NAMALWA (cell line): ENCODE measurements at regions not wholly inside any gene's neighbourhood (a gene's known extent, or its start where the extent isn't known, plus 50 kb on each side); places are given as distances from the start of the nearest gene placed in this dataset.

ENCODE experiments used
- DNase-seq: peaks from one replicate; pipeline ENCODE4 v3.0.0-alpha.2; 2015; ENCODE audit warnings: low spot score

DNA sequence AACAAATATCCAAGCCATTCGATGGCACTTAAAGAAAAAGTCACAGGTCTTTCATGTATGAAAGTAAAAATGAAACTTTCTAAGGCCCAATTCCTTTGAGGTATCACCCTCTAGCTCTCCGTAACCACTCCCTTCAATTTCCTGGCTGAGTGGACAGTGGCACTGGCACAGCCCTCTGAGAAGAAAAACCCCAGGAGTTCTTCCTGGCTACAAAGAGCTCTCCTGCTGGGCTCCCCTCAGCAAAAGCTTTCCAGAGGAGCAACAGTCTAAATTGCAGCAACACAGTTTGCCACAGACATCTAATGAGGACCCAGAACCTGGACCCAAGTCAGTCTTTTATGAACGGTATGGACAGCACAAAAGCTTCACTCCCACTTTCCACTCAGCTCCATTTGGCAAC lies 71.8 kb downstream of the FUNDC1 start:
- no peak for DNase-seq

DNA sequence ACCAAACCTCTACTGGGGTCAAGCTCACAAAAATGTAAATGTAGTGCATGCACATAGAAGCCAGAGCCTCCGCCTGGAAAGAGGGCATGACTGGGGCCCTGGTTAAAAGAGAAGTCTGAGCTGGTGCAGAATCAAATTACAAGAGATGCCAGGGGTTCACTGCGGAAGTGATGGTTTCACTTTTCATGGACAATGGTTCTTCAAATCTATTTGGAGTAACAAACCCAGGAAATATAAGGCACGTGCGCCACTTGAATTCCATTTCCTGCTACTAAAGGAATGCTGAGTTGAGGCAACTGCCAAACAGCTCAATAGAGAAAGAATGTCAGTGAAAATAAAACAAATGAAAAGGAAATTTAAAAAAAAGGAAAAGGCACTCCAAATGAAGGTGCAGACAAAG lies 79.8 kb downstream of the FUNDC1 start:
- no peak for DNase-seq

- no peak for DNase-seq
Observed at GRCh38 chrX:44459501-44459900, 83.2 kb downstream of the FUNDC1 start.

DNA sequence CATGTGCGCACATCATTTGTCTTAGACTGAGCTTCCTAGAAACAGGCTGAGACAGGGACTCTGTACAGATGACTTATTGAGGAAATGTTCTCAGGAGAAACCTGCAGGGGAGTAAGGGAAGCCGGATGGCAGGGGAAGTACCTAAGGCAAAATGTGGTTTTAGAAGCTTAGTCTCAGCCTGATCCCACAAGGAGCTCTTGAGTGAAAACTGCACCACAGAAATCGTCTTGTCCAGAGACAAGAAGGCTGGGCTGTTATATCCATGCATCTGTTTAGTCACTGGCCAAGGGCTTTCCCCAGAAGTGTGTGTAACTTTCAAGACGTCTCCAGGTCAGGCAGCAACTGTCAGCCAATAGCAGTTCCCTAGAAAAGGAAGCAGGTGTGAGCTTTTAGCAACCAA lies 86.0 kb downstream of the FUNDC1 start:
- no peak for DNase-seq

DNA sequence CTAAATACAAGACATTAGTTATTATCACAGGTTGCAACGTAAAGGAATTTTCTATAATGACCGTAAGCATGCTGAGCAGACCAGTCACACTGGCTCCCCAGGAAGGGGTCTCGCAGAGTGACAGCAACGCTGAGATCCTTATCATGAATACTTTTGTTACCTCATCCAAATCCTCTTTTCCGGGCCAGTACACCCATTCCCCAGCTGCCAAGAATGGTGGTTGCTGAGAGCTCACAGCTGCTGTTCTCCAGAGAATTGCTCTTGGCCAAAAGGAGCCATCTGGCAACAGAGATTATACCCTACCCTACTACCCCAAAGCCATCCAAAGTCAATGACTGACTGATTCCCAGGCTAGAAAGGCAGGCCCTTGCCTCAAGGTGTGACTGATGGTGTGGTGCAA lies 91.6 kb downstream of the FUNDC1 start:
- no peak for DNase-seq

DNA sequence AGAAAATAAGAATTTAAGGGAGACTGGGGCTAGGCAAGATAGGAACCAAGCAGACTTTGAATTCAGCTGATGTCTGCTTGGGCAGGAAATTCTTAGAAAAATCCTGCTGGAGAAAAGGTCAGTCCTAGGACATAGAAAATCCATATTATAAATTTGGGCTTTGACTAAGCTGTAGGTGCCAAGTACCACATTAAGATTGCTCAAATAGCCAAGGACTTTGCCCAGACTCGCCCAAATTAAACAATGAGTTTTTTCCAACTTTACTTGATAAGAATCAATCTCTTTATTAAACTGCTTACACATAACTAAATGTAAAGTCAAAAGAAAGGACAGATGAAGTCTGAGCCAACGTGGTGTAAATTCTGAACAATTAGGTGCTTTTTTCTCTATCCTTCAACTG lies 95.4 kb downstream of the FUNDC1 start:
- DNase-seq, result no peak

DNA sequence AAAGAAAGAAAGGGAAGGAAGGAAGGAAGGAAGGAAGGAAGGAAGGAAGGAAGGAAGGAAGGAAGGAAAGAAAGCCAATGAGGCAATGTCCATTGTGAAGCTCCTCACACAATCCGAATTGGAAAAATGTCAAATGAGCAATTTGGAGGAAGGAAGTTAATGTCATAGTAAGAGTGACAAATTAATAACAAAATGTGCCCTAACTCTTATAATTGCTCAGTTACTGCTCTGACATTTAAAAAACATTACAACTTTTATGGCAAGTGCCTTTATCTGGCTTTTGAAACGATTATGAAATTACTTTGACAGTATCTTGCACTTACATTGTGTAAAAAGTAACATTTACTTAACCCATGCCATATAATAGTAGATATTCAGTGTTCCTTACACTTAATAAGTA lies 96.5 kb upstream of the EFHC2 start:
- DNase-seq, result no peak

DNA sequence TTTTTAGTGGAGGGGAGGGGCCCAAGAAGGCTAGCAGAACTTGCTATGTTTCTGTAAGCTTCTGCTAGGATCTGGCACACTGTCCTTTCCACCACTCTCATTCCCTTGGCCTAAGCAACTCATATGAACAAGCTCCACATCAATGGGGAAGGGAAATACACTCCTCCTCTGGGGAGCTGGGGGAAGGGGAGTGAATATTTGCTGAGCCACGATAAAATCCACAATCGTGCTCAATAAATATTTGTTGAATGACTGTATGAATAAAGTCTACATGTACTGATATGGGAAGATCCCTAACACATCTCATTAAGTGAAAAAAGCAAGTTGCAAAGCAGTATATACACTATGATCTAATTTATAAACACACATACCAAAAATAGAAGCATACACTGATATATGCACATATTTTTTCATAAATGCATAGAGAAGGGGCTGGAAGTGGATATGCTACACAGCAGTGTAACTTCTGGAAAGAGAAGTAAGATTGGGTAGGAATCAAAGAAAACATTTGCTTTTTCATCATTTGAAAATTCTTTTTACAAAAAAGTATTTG lies 95.8 kb upstream of the EFHC2 start:
- DNase-seq, result no peak

GRCh38 chrX:44435047-44435446 lies 91.6 kb upstream of the EFHC2 start:
- no peak for DNase-seq

DNA sequence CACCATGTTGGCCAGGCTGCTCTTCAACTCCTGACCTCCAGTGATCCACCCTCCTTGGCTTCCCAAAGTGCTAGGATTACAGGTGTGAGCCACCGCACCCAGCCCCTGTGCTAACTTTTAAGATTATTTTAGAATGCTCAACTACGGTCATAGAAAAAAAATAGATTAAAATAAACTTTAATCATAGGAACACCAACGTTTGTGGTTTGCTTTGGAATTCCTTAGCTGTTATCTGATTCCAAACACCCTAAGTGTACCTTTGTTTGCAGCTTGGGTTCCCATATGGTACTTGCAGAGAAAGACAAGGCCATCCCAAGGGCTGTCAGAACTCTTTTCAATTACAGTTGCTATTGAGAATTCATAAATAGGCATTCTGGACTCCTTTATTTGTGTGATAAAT lies 90.1 kb upstream of the EFHC2 start:
- DNase-seq, result no peak

- DNase-seq, result peak; percentile 1
Observed at GRCh38 chrX:44432641-44433040, 89.2 kb upstream of the EFHC2 start.

GRCh38 chrX:44431194-44431593 lies 87.7 kb upstream of the EFHC2 start:
- DNase-seq, result no peak

DNA sequence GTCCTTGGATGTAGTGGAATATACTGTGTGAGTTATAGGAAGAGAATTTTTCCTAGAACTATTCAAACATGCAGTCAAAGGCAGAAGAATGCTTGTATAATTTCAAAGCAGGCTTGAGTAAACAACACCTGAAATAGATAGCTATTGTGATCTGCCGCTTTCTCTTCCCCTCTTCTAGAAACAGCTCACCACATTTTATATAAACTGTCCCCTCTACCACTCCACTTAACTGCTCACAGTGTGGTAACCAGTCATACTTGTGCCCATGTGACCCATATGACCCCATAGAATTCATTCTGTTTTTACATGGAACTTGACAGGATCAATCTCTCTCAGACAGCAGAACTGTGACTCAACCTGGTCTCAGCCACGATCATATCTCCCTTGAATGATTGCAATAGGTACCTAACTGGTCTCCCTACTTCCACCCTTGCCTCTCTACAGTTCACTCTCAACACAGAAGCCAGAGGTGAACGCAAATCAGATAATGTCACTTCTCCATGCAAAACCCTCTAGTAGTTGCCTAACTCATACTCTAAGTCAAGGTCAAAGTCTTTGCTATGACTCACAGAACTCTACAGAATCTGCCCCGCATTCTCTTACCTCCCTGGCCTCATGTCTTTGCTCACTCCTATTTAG lies 85.6 kb upstream of the EFHC2 start:
- no peak for DNase-seq

- DNase-seq, result no peak
Observed at GRCh38 chrX:44422631-44423030, 79.2 kb upstream of the EFHC2 start.

DNA sequence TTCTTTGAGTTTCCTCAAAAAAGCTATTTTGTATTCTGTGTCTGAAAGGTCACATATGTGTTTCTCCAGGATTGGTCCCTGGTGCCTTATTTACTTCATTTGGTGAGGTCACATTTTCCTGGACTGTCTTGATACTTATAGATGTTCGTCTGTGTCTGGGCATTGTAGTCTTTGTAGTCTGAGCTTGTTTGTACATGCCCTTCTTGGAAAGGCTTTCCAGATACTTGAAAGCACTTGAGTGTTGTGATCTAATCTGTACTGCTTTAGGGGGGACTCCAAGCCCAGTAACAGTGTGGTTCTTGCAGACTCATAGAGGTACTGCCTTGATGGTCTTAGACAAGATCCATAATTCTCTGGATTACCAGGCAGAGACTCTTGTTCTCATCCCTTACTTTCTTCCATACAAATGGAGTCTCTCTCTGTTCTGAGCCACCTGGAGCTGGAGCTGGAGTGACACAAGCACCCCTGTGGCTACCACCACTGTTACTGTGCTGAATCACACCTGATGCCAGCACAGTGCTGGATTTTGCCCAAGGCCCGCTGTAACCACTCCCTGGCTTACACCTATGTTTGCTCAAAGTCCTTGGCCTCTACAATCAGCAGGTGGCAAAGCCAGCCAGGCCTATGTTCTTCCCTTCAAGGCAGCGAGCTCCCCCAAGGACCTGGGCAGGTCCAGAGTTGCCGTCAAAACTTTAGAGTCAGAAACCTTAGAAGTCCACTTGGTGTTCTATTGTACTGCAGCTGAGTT lies 72.3 kb upstream of the EFHC2 start:
- DNase-seq, result no peak

GRCh38 chrX:44401151-44401550 lies 57.7 kb upstream of the EFHC2 start:
- no peak for DNase-seq

DNA sequence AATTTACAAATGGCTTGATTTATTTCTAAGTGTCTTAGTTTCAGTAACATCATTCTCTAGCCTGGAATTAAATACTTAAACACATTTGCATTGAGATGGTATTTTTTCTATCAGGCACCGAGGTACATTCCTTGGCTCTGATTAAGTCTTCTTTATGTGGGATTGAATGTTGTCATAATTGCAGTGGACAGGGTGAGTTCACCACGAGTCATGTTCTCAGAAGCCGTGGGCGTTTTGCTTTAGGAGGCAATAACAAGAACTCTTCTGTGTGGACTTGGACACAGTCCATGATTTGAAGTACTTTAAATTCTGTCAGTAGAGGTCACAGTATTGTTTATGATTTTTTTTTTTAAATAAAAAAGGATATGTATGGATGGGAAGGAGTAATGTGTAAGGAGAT lies 57.1 kb upstream of the EFHC2 start:
- DNase-seq, result no peak

GRCh38 chrX:44400161-44400560 lies 56.7 kb upstream of the EFHC2 start:
- DNase-seq, result no peak
